ENCODE measurements at regions not wholly inside any gene's neighbourhood (a gene's known extent, or its start where the extent isn't known, plus 50 kb on each side); places are given as distances from the start of the nearest gene placed in this dataset.

DNA sequence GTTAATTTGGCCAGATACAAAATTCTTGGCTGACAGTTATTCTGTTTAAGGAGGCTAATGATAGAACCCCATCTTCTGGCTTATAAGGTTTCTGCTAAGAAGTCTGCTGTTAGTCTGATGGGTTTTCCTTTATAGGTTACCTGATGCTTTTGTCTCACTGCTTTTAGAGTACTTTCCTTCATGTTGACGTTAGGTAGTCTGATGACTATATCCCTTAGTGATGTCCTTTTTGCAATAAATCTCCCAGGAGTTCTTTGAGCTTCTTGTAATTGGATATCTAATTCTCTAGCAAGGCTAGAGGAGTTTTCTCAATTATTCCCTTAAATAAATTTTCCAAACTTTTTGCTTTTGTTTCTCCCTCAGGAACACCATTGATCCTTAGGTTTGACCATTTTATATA lies 114.1 kb upstream of the CDIN1 start:
- Histone ChIP-seq H3K9me2 (replicated peaks; ENCODE audit: control insufficient read depth, low read length) (no peaks in the 10 kb centered on the region), H3K9me3 (ENCODE audit: control insufficient read depth, insufficient read depth, low read length) (no peaks in the 10 kb centered on the region), H4K20me1 (ENCODE audit: control insufficient read depth, insufficient read depth, low read depth, low read length) (no peaks in the 10 kb centered on the region), H3K4me1 (ENCODE audit: control insufficient read depth, low read length) (no peaks in the 10 kb centered on the region), H3K4me3 (ENCODE audit: low read length) (no peak overlapping the region), H3K27me3 (ENCODE audit: control insufficient read depth, low read length) (no peaks in the 10 kb centered on the region), H3K4me2 (ENCODE audit: low read length) (no peak overlapping the region), H3K79me2 (ENCODE audit: control insufficient read depth, low read length) (no peaks in the 10 kb centered on the region), H3K27ac (ENCODE audit: low read depth, low read length) (no peak overlapping the region), H3K36me3 (ENCODE audit: control insufficient read depth, low read length) (no peaks in the 10 kb centered on the region), H3F3A (ENCODE audit: control insufficient read depth, insufficient read depth) (no peaks in the 10 kb centered on the region)
- no peak for TF ChIP-seq EZH2phosphoT487 (IDR thresholded peaks at IDR 0.05; ENCODE audit: borderline replicate concordance, low read length)
- TF ChIP-seq, protein P1, sequence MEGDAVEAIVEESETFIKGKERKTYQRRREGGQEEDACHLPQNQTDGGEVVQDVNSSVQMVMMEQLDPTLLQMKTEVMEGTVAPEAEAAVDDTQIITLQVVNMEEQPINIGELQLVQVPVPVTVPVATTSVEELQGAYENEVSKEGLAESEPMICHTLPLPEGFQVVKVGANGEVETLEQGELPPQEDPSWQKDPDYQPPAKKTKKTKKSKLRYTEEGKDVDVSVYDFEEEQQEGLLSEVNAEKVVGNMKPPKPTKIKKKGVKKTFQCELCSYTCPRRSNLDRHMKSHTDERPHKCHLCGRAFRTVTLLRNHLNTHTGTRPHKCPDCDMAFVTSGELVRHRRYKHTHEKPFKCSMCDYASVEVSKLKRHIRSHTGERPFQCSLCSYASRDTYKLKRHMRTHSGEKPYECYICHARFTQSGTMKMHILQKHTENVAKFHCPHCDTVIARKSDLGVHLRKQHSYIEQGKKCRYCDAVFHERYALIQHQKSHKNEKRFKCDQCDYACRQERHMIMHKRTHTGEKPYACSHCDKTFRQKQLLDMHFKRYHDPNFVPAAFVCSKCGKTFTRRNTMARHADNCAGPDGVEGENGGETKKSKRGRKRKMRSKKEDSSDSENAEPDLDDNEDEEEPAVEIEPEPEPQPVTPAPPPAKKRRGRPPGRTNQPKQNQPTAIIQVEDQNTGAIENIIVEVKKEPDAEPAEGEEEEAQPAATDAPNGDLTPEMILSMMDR (IDR thresholded peaks at IDR 0.05; ENCODE audit: low read depth, low read length, poor library complexity, severe bottlenecking): no peak

DNA sequence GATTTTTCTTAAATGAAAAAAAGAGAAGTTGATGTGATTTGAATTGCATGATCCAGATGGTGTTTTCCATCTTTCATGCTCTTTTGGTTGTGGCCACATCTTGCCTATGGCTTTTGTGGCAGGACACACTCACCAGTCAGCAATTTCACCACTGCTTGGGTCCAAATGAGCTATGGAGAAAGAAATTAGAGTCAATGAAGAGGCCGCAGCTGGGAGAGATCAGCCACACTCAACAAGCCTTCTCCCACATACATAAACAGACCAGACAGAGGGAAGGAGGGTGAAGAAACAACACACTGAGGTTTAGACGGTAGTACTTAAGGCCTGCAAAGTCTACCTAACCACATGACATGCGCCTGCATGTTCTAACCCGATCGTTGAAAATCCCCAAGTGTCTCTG lies 110.7 kb upstream of the CDIN1 start:
- H3K4me1 ChIP-seq (ENCODE audit: control insufficient read depth, low read length): no peaks in the 10 kb centered on the region
- no peak overlapping the region for H3K4me2 ChIP-seq (ENCODE audit: low read length)
- H4K20me1 ChIP-seq (ENCODE audit: control insufficient read depth, insufficient read depth, low read depth, low read length): no peaks in the 10 kb centered on the region
- no peaks in the 10 kb centered on the region for H3F3A ChIP-seq (ENCODE audit: control insufficient read depth, insufficient read depth)
- no peaks in the 10 kb centered on the region for H3K9me3 ChIP-seq (ENCODE audit: control insufficient read depth, insufficient read depth, low read length)
- no peaks in the 10 kb centered on the region for H3K79me2 ChIP-seq (ENCODE audit: control insufficient read depth, low read length)
- H3K9me2 ChIP-seq (replicated peaks; ENCODE audit: control insufficient read depth, low read length): no peaks in the 10 kb centered on the region
- no peak overlapping the region for H3K4me3 ChIP-seq (ENCODE audit: low read length)
- no peak overlapping the region for H3K27ac ChIP-seq (ENCODE audit: low read depth, low read length)
- no peaks in the 10 kb centered on the region for H3K27me3 ChIP-seq (ENCODE audit: control insufficient read depth, low read length)
- no peak for TF ChIP-seq EZH2phosphoT487 (IDR thresholded peaks at IDR 0.05; ENCODE audit: borderline replicate concordance, low read length)
- TF ChIP-seq, protein P1 (IDR thresholded peaks at IDR 0.05; ENCODE audit: low read depth, low read length, poor library complexity, severe bottlenecking): no peak
- no peaks in the 10 kb centered on the region for H3K36me3 ChIP-seq (ENCODE audit: control insufficient read depth, low read length)

DNA sequence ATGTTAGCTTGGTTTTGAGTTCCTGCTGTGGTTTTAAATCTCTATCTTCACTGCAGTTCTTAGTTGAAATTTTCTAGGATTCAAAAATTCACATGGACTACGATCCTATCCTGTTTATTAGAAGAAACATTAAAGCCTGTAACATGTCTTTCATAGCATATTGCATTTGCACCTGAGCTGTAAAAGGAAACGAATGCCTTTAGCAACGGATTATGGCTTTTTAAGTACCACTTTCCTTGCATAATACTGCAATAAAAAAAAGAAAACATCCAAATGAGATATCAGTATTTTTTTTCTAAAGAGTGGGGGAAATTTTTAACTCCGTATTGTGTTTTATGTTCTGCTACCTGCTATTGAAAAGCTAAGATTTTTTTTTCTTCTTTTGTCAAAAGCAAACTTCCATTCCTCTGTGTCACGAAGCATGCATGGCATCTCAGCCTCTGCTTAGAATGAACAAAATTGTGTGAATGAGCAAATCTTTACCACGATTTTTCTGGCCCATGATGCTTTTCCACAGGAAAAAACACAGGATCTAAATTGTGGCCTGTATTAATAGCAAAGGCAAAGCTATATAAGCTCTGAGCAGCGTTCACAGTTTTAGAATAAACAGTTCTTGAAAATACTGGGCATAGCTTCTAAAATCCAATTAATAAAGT lies 110.0 kb upstream of the CDIN1 start:
- Histone ChIP-seq H3K27me3 (ENCODE audit: control insufficient read depth, low read length) (no peaks in the 10 kb centered on the region), H3K4me3 (ENCODE audit: low read length) (no peak overlapping the region), H3K9me3 (ENCODE audit: control insufficient read depth, insufficient read depth, low read length) (no peaks in the 10 kb centered on the region), H3K4me2 (ENCODE audit: low read length) (no peak overlapping the region), H3K36me3 (ENCODE audit: control insufficient read depth, low read length) (no peaks in the 10 kb centered on the region), H3K4me1 (ENCODE audit: control insufficient read depth, low read length) (no peaks in the 10 kb centered on the region), H3K79me2 (ENCODE audit: control insufficient read depth, low read length) (no peaks in the 10 kb centered on the region), H3F3A (ENCODE audit: control insufficient read depth, insufficient read depth) (no peaks in the 10 kb centered on the region), H4K20me1 (ENCODE audit: control insufficient read depth, insufficient read depth, low read depth, low read length) (no peaks in the 10 kb centered on the region), H3K9me2 (replicated peaks; ENCODE audit: control insufficient read depth, low read length) (no peaks in the 10 kb centered on the region), H3K27ac (ENCODE audit: low read depth, low read length) (no peak overlapping the region)
- TF ChIP-seq EZH2phosphoT487 (IDR thresholded peaks at IDR 0.05; ENCODE audit: borderline replicate concordance, low read length): no peak
- TF ChIP-seq, protein P1 (IDR thresholded peaks at IDR 0.05; ENCODE audit: low read depth, low read length, poor library complexity, severe bottlenecking): no peak
